Right lobe of liver (tissue), 4 donors: ENCODE measurements at regions not wholly inside any gene's neighbourhood (a gene's known extent, or its start where the extent isn't known, plus 50 kb on each side); places are given as distances from the start of the nearest gene placed in this dataset.

ENCODE experiments used
- CTCF ChIP-seq, 4 donors: fragments of 200-600 bp in 3 of 4; fragments of 450-650 bp in 1 of 4; IDR thresholded peaks; one replicate each; pipeline versions ENCODE4 v1.5.1 to v1.8.0; 2016 to 2022; ENCODE audit warnings: antibody characterized with exemption in 4 of 4, mild to moderate bottlenecking in 2 of 4
- POLR2A ChIP-seq: fragments of 450-650 bp; IDR thresholded peaks from one replicate; pipeline ENCODE4 v1.6.1; 2017; ENCODE audit warnings: antibody characterized with exemption, mild to moderate bottlenecking
- donor health status: DM: no; HTN: no; CAD: no.
- donor health status: DM: no; HTN: no; CAD: no.
- donor health status: DM: no; HTN: yes; CAD: no.

- TF ChIP-seq POLR2A (no peak), CTCF (IDR thresholded peaks at IDR 0.05) (no peak)
Observed at GRCh38 chr3:84742915-84743425, 215.8 kb upstream of the CADM2 start.
